Naive thymus-derived CD4-positive, alpha-beta T cell (primary cell): ENCODE measurements at regions not wholly inside any gene's neighbourhood (a gene's known extent, or its start where the extent isn't known, plus 50 kb on each side); places are given as distances from the start of the nearest gene placed in this dataset.

Experiments used
- ATAC-seq: fragments of 150-1000 bp; cut with Tn5 transposase; 2 replicates; pipeline ENCODE4 v1.10.0; 2021; ENCODE audit warnings: mild to moderate bottlenecking, moderate library complexity
- CTCF ChIA-PET: fragments of 350-600 bp; sonication (Branson Sonifier 250); formaldehyde crosslinking; loops from one replicate; lab custom pipeline; 2021; ENCODE audit warnings: antibody characterized with exemption; lab: Charles Lee
- POLR2A ChIA-PET: fragments of 350-600 bp; sonication (Branson Sonifier 250); formaldehyde crosslinking; loops from one replicate; lab custom pipeline; 2021; ENCODE audit warnings: antibody characterized with exemption, inconsistent platforms; lab: Charles Lee
- DNase-seq, 9 donors: peaks; one replicate each; pipeline versions ENCODE4 v3.0.0 to v3.0.0-alpha.2; 2020 to 2022; ENCODE audit warnings: mixed read lengths in 1 of 9
- H3K27ac ChIP-seq: one replicate; pipeline ENCODE4 v1.7.0; 2013; ENCODE audit warnings: mild to moderate bottlenecking, low read depth, low read length, moderate library complexity
- H3K27me3 ChIP-seq, 2 donors: one replicate each; pipeline ENCODE4 v1.7.0; 2013; ENCODE audit warnings: low read length in 2 of 2, mild to moderate bottlenecking in 2 of 2, moderate library complexity in 2 of 2; ENCODE audit not compliant: control insufficient read depth in 2 of 2, insufficient read depth in 2 of 2
- H3K36me3 ChIP-seq, 3 experiments: 1 replicate in 2 of 3; 2 replicates in 1 of 3; pipeline ENCODE4 v1.7.0; 2013; ENCODE audit warnings: low read length in 3 of 3, mild to moderate bottlenecking in 3 of 3, moderate library complexity in 1 of 3; ENCODE audit not compliant: insufficient read depth in 3 of 3, control insufficient read depth in 2 of 3
- H3K4me1 ChIP-seq, 2 donors: one replicate each; pipeline ENCODE4 v1.7.0; 2013; ENCODE audit warnings: low read length in 2 of 2, mild to moderate bottlenecking in 2 of 2, moderate library complexity in 1 of 2; ENCODE audit not compliant: control insufficient read depth in 2 of 2, insufficient read depth in 2 of 2
- H3K4me3 ChIP-seq: 2 replicates; pipeline ENCODE4 v1.7.0; 2013; ENCODE audit warnings: mild to moderate bottlenecking, low read length
- H3K9me3 ChIP-seq, 3 experiments: 1 replicate in 2 of 3; 2 replicates in 1 of 3; pipeline ENCODE4 v1.7.0; 2013; ENCODE audit warnings: low read length in 3 of 3; ENCODE audit not compliant: control insufficient read depth in 2 of 3
- H3K27ac Mint-ChIP-seq, 9 donors: one replicate each; pipeline ENCODE4 v1.8.0; 2020 to 2022; ENCODE audit warnings: mixed read lengths in 9 of 9, mild to moderate bottlenecking in 8 of 9, moderate library complexity in 5 of 9, inconsistent platforms in 2 of 9
- H3K27me3 Mint-ChIP-seq, 5 donors: one replicate each; pipeline ENCODE4 v1.8.0; 2021 to 2022; ENCODE audit warnings: mixed read lengths in 5 of 5, mild to moderate bottlenecking in 1 of 5
- H3K36me3 Mint-ChIP-seq, 5 donors: one replicate each; pipeline ENCODE4 v1.8.0; 2020 to 2022; ENCODE audit warnings: mixed read lengths in 5 of 5, mild to moderate bottlenecking in 3 of 5, inconsistent platforms in 1 of 5
- H3K4me1 Mint-ChIP-seq, 7 donors: one replicate each; pipeline ENCODE4 v1.8.0; 2020 to 2022; ENCODE audit warnings: mixed read lengths in 7 of 7, mild to moderate bottlenecking in 3 of 7, inconsistent platforms in 1 of 7
- H3K4me3 Mint-ChIP-seq, 10 donors: one replicate each; pipeline ENCODE4 v1.8.0; 2020 to 2022; ENCODE audit warnings: mild to moderate bottlenecking in 10 of 10, mixed read lengths in 10 of 10, moderate library complexity in 6 of 10, inconsistent platforms in 2 of 10
- H3K9me3 Mint-ChIP-seq, 11 donors: one replicate each; pipeline ENCODE4 v1.8.0; 2020 to 2022; ENCODE audit warnings: mixed read lengths in 11 of 11, mild to moderate bottlenecking in 4 of 11, inconsistent platforms in 1 of 11, moderate library complexity in 1 of 11
- intact Hi-C, 2 donors: fragments of 100-400 bp; cut with micrococcal nuclease; formaldehyde crosslinking; loops; one replicate each; pipeline ENCODE4 v1.15.1; 2023

DNA sequence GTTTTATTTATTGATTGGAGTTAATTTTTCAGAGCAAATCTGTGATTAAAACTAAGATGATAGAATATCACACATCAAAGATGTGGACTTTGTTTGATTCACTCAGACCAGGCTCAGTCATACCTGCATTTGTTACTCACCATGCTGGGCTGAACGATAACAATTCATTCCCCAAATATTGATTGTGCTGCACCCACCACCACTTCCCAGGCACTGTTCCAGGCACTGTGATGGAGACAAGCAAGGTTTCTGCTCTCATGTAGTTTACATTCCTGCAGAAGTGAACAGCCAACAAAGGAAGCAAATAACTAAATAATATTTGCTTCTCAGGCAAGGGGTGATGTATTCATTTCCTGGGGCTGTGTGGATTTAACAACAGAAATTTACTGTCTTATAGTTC, 428.3 kb downstream of the DNAH5 start:
- Histone ChIP-seq H3K36me3 (no peaks in the 10 kb centered on the region), H3K9me3 (no peaks in the 10 kb centered on the region), H3K4me3 (no peak overlapping the region), H3K27me3 (no peaks in the 10 kb centered on the region), H3K4me1 (no peaks in the 10 kb centered on the region), H3K27ac (no peak overlapping the region)
- H3K27me3 Mint-ChIP-seq: no peaks in the 10 kb centered on the region
- H3K4me3 Mint-ChIP-seq: no peak overlapping the region
- POLR2A ChIA-PET: no interaction called here
- peaks cover 0 to 17% (median 6%) of the 10 kb centered on the region in 11 donors for H3K9me3 Mint-ChIP-seq
- CTCF ChIA-PET: no interaction called here
- ATAC-seq (no peak), DNase-seq (no peak)
- no peak overlapping the region for H3K27ac Mint-ChIP-seq
- no peaks in the 10 kb centered on the region for H3K36me3 Mint-ChIP-seq
- intact Hi-C loops: no loop called here
- no peaks in the 10 kb centered on the region for H3K4me1 Mint-ChIP-seq

DNA sequence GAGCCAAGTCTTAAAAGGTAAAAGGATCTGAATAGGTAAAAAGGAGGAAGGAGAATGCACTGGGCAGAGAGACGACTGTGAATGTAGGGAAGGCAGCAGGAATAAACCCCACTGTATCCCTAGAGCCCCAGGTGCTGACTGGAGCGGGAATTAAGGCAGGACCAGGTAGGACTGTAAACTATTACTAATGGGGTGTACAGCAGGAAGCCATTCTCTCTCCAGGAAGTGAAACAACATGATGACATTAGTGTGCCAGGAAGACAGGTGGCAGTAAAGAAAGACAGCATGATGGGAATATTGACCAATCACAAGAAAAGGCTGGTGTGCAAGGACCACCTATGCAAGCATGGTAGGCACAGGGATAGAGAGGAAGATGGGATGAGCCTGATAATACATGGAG, 433.0 kb downstream of the DNAH5 start:
- DNase-seq: no peak
- Histone ChIP-seq H3K27me3 (no peaks in the 10 kb centered on the region), H3K4me3 (no peak overlapping the region), H3K9me3 (no peaks in the 10 kb centered on the region), H3K4me1 (no peaks in the 10 kb centered on the region), H3K27ac (no peak overlapping the region), H3K36me3 (no peaks in the 10 kb centered on the region)
- POLR2A ChIA-PET: no interaction called here
- CTCF ChIA-PET: no interaction called here
- no peaks in the 10 kb centered on the region for H3K27me3 Mint-ChIP-seq
- H3K4me1 Mint-ChIP-seq: no peaks in the 10 kb centered on the region
- peaks cover 0 to 22% (median 7%) of the 10 kb centered on the region in 11 donors for H3K9me3 Mint-ChIP-seq
- no peak overlapping the region for H3K27ac Mint-ChIP-seq
- H3K4me3 Mint-ChIP-seq: no peak overlapping the region
- H3K36me3 Mint-ChIP-seq: no peaks in the 10 kb centered on the region
- intact Hi-C loops: no loop called here
- ATAC-seq: no peak

DNA sequence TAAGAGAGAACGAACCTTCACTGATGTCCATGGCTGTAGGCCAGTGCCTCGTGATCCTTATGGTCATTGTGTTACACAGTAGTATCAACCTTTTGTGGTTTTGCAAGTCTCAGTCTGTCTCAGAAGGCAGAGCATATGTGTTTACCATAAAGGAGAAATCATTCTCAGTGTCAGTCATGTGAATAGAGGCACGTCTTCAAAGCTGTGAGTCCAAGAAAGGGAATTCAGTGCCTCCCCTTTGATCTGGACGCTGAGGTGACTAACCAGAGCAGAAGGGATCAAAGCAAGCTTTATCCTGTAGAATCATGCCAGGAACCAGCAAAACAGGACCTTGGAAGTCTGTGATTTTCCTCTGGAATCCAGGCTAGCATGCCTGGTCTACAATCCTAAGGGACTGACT, 433.9 kb downstream of the DNAH5 start:
- Histone ChIP-seq H3K27ac (no peak overlapping the region), H3K36me3 (no peaks in the 10 kb centered on the region), H3K9me3 (no peaks in the 10 kb centered on the region), H3K4me1 (no peaks in the 10 kb centered on the region), H3K27me3 (no peaks in the 10 kb centered on the region), H3K4me3 (no peak overlapping the region)
- no peak for ATAC-seq
- H3K27me3 Mint-ChIP-seq: no peaks in the 10 kb centered on the region
- H3K27ac Mint-ChIP-seq: no peak overlapping the region
- H3K4me3 Mint-ChIP-seq: no peak overlapping the region
- ChIA-PET POLR2A (no interaction called here), CTCF (no interaction called here)
- intact Hi-C loops: no loop called here
- peaks cover 0 to 28% (median 7%) of the 10 kb centered on the region in 11 donors for H3K9me3 Mint-ChIP-seq
- no peak for DNase-seq
- H3K36me3 Mint-ChIP-seq: no peaks in the 10 kb centered on the region
- no peaks in the 10 kb centered on the region for H3K4me1 Mint-ChIP-seq

DNA sequence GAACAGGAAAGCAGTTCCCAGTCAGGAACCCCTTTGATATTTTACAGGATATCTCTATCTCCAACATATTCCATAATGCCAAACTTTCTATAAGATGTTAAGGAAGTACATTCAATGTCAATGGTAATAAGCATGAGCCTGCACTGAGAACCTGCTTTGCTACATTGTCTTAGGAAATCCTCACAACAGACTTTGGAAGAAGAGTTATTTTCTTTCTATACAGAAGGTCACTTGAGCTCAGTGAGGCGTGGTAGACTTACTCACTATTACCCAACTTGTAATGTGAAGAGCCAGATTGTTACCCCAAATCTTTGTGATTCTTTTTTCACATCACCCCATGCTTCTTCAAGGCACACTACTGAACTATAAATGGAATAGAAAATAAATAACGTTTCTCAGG, 435.9 kb downstream of the DNAH5 start:
- Mint-ChIP-seq H3K4me3 (no peak overlapping the region), H3K36me3 (no peaks in the 10 kb centered on the region), H3K27me3 (no peaks in the 10 kb centered on the region), H3K9me3 (peaks cover 0 to 25% (median 7%) of the 10 kb centered on the region in 11 donors), H3K4me1 (no peaks in the 10 kb centered on the region), H3K27ac (no peak overlapping the region)
- ChIA-PET CTCF (no interaction called here), POLR2A (no interaction called here)
- Histone ChIP-seq H3K9me3 (no peaks in the 10 kb centered on the region), H3K4me3 (no peak overlapping the region), H3K4me1 (no peaks in the 10 kb centered on the region), H3K27me3 (no peaks in the 10 kb centered on the region), H3K27ac (no peak overlapping the region), H3K36me3 (no peaks in the 10 kb centered on the region)
- intact Hi-C loops: no loop called here
- ATAC-seq (no peak), DNase-seq (no peak)

DNA sequence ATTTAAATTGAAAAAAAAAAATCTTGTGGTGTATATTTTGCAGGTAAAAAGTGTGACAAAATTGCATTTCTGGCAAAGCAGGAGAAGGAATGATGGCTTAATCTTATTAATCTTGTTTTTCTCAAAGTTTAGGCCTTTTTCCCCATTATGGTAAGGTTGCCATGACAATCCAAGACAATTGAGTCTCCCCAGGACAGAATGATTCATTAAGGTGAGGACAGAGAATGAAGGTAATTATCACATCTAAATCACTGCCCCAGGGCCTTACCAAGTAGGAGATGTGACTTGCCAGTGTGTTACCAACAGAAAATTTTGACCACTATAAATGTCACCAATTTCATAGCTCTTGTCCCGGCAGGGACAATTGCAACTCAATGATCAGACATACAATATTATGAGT, 439.2 kb downstream of the DNAH5 start:
- Histone ChIP-seq H3K4me1 (no peaks in the 10 kb centered on the region), H3K27me3 (no peaks in the 10 kb centered on the region), H3K9me3 (no peaks in the 10 kb centered on the region), H3K27ac (no peak overlapping the region), H3K4me3 (no peak overlapping the region), H3K36me3 (no peaks in the 10 kb centered on the region)
- Mint-ChIP-seq H3K27ac (no peak overlapping the region), H3K27me3 (no peaks in the 10 kb centered on the region), H3K9me3 (peaks cover 0 to 19% (median 5%) of the 10 kb centered on the region in 11 donors), H3K4me1 (no peaks in the 10 kb centered on the region), H3K4me3 (no peak overlapping the region), H3K36me3 (no peaks in the 10 kb centered on the region)
- no peak for ATAC-seq
- CTCF ChIA-PET: no interaction called here
- POLR2A ChIA-PET: no interaction called here
- intact Hi-C loops: no loop called here
- no peak for DNase-seq

DNA sequence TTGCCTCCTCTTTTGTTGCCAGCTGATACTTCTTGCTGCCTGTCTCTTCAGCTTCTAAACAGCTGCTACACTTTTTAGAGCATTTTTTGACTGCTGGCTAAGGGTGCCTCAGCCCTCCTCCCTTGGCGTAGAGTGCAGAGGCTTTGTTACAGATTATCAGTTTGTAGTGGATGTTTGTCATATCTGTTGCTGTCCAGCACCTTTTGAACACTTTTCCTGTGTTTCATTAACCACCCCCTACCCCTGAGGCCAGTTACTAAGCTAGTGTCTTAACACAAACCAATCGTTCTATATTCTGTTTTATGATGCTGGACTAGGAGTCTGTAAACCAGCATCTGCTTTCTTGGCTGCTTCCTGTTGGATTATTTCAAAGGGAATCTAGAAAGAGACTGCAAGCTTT, 441.5 kb downstream of the DNAH5 start:
- Histone ChIP-seq H3K4me3 (no peak overlapping the region), H3K36me3 (no peaks in the 10 kb centered on the region), H3K4me1 (no peaks in the 10 kb centered on the region), H3K27me3 (no peaks in the 10 kb centered on the region), H3K27ac (no peak overlapping the region), H3K9me3 (no peaks in the 10 kb centered on the region)
- no peak overlapping the region for H3K27ac Mint-ChIP-seq
- no peak for ATAC-seq
- H3K27me3 Mint-ChIP-seq: no peaks in the 10 kb centered on the region
- POLR2A ChIA-PET: no interaction called here
- no peak overlapping the region for H3K4me3 Mint-ChIP-seq
- peaks cover 0 to 22% (median 8%) of the 10 kb centered on the region in 11 donors for H3K9me3 Mint-ChIP-seq
- no peak for DNase-seq
- intact Hi-C loops: no loop called here
- CTCF ChIA-PET: no interaction called here
- no peaks in the 10 kb centered on the region for H3K4me1 Mint-ChIP-seq
- H3K36me3 Mint-ChIP-seq: no peaks in the 10 kb centered on the region

DNA sequence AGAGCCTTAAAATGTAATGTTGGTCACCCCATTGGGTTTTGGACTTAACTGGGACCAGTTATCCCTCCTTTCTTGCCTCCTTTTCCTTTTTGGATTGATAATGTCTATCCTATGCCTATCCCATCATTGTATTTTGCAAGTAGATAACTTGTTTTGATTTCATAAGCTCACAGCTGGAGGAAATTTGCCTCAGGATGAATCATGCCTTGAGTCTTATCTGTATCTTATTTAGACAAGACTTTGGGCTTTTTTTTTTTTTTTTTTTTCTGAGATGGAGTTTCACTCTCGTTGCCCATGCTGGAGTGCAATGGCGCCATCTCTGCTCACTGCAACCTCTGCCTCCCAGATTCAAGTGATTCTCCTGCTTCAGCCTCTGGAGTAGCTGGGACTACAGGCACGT, 443.3 kb downstream of the DNAH5 start:
- ChIA-PET POLR2A (no interaction called here), CTCF (no interaction called here)
- H3K9me3 ChIP-seq: no peaks in the 10 kb centered on the region
- Mint-ChIP-seq H3K36me3 (no peaks in the 10 kb centered on the region), H3K4me3 (no peak overlapping the region), H3K9me3 (peaks cover 0 to 17% (median 8%) of the 10 kb centered on the region in 11 donors), H3K27me3 (no peaks in the 10 kb centered on the region), H3K4me1 (no peaks in the 10 kb centered on the region), H3K27ac (no peak overlapping the region)
- no peak for ATAC-seq
- intact Hi-C loops: no loop called here
- H3K27me3 ChIP-seq: no peaks in the 10 kb centered on the region
- no peaks in the 10 kb centered on the region for H3K4me1 ChIP-seq
- no peaks in the 10 kb centered on the region for H3K36me3 ChIP-seq
- H3K27ac ChIP-seq: no peak overlapping the region
- H3K4me3 ChIP-seq: no peak overlapping the region
- no peak for DNase-seq
